ENCODE measurements at regions not wholly inside any gene's neighbourhood (a gene's known extent, or its start where the extent isn't known, plus 50 kb on each side); places are given as distances from the start of the nearest gene placed in this dataset.

- TF ChIP-seq POLR2A (IDR thresholded peaks at IDR 0.05) = no peak
- TF ChIP-seq CTCF (IDR thresholded peaks at IDR 0.05) = no peak
These were observed 436.0 kb upstream of the PROK2 start for GRCh38 chr3:72220946-72221345.

All from transverse colon (tissue), 3 donors.